ENCODE measurements at regions not wholly inside any gene's neighbourhood (a gene's known extent, or its start where the extent isn't known, plus 50 kb on each side); places are given as distances from the start of the nearest gene placed in this dataset.

- DNase-seq: no peak
Measured at GRCh38 chr11:127194521-127194920, 194.0 kb upstream of the KIRREL3 start.

GRCh38 chr11:127193950-127194349 lies 193.4 kb upstream of the KIRREL3 start:
- DNase-seq: no peak

- no peak for DNase-seq
Measured at GRCh38 chr11:127191689-127192088, 191.1 kb upstream of the KIRREL3 start.

GRCh38 chr11:127191261-127191660 lies 190.7 kb upstream of the KIRREL3 start:
- no peak for DNase-seq

- DNase-seq: no peak
Measured at GRCh38 chr11:127182586-127183203, 182.1 kb upstream of the KIRREL3 start.

- DNase-seq: no peak
Measured at GRCh38 chr11:127157225-127157624, 156.7 kb upstream of the KIRREL3 start.

GRCh38 chr11:127149410-127149809 lies 148.8 kb upstream of the KIRREL3 start:
- no peak for DNase-seq

GRCh38 chr11:127143251-127143650 lies 142.7 kb upstream of the KIRREL3 start:
- DNase-seq: no peak

GRCh38 chr11:127138613-127139012 lies 138.0 kb upstream of the KIRREL3 start:
- no peak for DNase-seq

GRCh38 chr11:127137771-127138280 lies 137.3 kb upstream of the KIRREL3 start:
- DNase-seq: no peak

- DNase-seq: no peak
Measured at GRCh38 chr11:127136438-127136837, 135.9 kb upstream of the KIRREL3 start.

- no peak for DNase-seq
Measured at GRCh38 chr11:127135256-127135655, 134.7 kb upstream of the KIRREL3 start.

- DNase-seq: no peak
Measured at GRCh38 chr11:127133061-127133460, 132.5 kb upstream of the KIRREL3 start.

GRCh38 chr11:127130321-127130720 lies 129.8 kb upstream of the KIRREL3 start:
- DNase-seq: no peak

GRCh38 chr11:127126986-127127385 lies 126.4 kb upstream of the KIRREL3 start:
- DNase-seq: no peak

- no peak for DNase-seq
Measured at GRCh38 chr11:127119356-127119755, 118.8 kb upstream of the KIRREL3 start.

- DNase-seq: peak in 2 of 56 donors; percentile 5 to 22
Measured at GRCh38 chr11:127118811-127119210, 118.2 kb upstream of the KIRREL3 start.

- DNase-seq: no peak
Measured at GRCh38 chr11:127117231-127117739, 116.7 kb upstream of the KIRREL3 start.

GRCh38 chr11:127115844-127116243 lies 115.3 kb upstream of the KIRREL3 start:
- DNase-seq: no peak

GRCh38 chr11:127114035-127114434 lies 113.5 kb upstream of the KIRREL3 start:
- no peak for DNase-seq

- DNase-seq: peak in 10 of 56 donors; percentile 5 to 36 (median 14)
Measured at GRCh38 chr11:127110542-127110941, 110.0 kb upstream of the KIRREL3 start.

GRCh38 chr11:127109796-127110480 lies 109.4 kb upstream of the KIRREL3 start:
- DNase-seq: no peak

- no peak for DNase-seq
Measured at GRCh38 chr11:127108838-127109237, 108.3 kb upstream of the KIRREL3 start.

Measured in nucleus accumbens (tissue), 56 donors.